ENCODE measurements at regions not wholly inside any gene's neighbourhood (a gene's known extent, or its start where the extent isn't known, plus 50 kb on each side); places are given as distances from the start of the nearest gene placed in this dataset.
A peak's percentile ranks its signal among the peaks of the same experiment; 100 is the strongest.
"Not testable (repeated sequence)": the region's sequence is repeated elsewhere in the genome, so short reads cannot be mapped to it uniquely, and the experiment has no call there.

DNA sequence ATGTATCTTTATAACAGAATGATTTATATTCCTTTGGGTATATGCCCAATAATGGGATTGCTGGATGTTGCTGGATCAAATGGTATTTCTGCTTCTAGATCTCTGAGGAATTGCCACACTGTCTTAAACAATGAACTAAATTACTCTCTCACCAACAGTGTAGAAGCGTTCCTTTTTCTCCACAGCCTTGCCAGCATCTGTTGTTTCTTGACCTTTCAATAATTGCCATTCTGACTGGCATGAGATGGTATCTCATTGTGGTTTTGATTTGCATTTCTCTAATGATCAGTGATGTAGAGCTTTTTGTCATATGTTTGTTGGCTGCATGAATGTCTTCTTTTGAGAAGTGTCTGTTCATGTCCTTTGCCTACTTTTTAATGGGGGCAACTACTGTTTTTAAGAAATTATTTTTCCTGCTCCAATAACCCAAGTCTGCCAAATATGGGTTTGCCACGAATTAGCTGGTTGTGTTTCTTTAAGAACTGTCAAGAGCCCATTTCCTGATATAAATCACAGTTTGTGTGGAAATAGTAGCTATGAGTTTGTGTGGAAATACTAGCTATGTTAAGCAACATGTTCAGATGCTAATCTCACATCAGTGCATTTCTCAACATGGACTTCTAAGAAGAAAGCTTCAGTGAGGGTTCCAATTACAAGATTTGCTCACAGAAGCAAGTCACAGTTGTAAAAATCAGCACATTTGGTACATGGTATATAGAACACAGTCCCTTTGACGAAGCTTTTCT lies 259.4 kb downstream of the ANAPC1 start:
- H3K18ac ChIP-seq (ENCODE audit: low read depth in 1 of 2, low read length in 2 of 2), result peak overlapping the region in 1 of 2 experiments; percentile 79
- H3K9me3 ChIP-seq (ENCODE audit: control insufficient read depth, low read length), result peaks cover 16% of the 10 kb centered on the region
- H3K4me2 ChIP-seq (ENCODE audit: low read length, poor library complexity, severe bottlenecking), result no peak overlapping the region
- no peaks in the 10 kb centered on the region for H3K4me1 ChIP-seq (ENCODE audit: control insufficient read depth, insufficient read depth, low read depth, low read length)
- 25% methylated on average over 2 of the region's 3 CpGs for WGBS
- H2BK12ac ChIP-seq (ENCODE audit: low read length in 2 of 2), result peak overlapping the region in 1 of 2 experiments; percentile 15
- H3K4ac ChIP-seq (ENCODE audit: low read depth in 1 of 2, low read length in 2 of 2), result no peak overlapping the region
- no peak overlapping the region for H4K8ac ChIP-seq (ENCODE audit: low read length)
- H4K91ac ChIP-seq (ENCODE audit: low read length), result no peak overlapping the region
- no peak overlapping the region for H3K27ac ChIP-seq (ENCODE audit: low read length, poor library complexity, severe bottlenecking)
- peak; percentile 97 for DNase-seq
- H3K79me1 ChIP-seq (replicated peaks; ENCODE audit: low read length, poor library complexity, severe bottlenecking), result no peaks in the 10 kb centered on the region
- H3K23ac ChIP-seq (ENCODE audit: low read length in 2 of 2), result no peak overlapping the region
- no peak overlapping the region for H2AFZ ChIP-seq (ENCODE audit: low read depth, low read length)
- H2AK5ac ChIP-seq (ENCODE audit: low read length, severe bottlenecking), result no peak overlapping the region
- H3K14ac ChIP-seq (ENCODE audit: low read length in 2 of 2), result no peak overlapping the region
- no peak overlapping the region for H2BK15ac ChIP-seq (ENCODE audit: low read depth, poor library complexity, severe bottlenecking)
- H2BK5ac ChIP-seq (ENCODE audit: low read depth, low read length, poor library complexity, severe bottlenecking), result no peak overlapping the region
- H2BK120ac ChIP-seq (ENCODE audit: low read depth, low read length), result no peak overlapping the region
- no peaks in the 10 kb centered on the region for H3K27me3 ChIP-seq (ENCODE audit: control insufficient read depth in 1 of 2, insufficient read depth in 1 of 2, low read length in 2 of 2)
- H3K36me3 ChIP-seq (ENCODE audit: control insufficient read depth in 1 of 2, insufficient read depth in 2 of 2, low read depth in 1 of 2, low read length in 2 of 2), result no peaks in the 10 kb centered on the region
- no peak overlapping the region for H3K9ac ChIP-seq (ENCODE audit: low read length)
- H3K4me3 ChIP-seq (ENCODE audit: insufficient read depth in 1 of 2, low read depth in 1 of 2, low read length in 2 of 2), result no peak overlapping the region

DNA sequence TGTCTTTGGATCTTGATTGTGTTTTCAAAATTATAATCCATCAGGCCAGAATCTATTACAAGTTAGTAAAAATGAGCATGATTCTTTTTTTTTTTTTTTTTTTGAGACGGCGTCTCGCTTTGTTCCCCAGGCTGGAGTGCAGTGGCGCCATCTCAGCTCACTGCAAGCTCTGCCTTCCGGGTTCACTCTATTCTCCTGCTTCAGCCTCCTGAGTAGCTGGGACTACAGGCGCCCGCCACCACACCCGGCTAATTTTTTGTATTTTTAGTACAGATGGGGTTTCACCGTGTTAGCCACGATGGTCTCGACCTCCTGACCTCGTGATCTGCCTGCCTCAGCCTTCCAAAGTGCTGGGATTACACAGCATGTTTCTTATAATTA lies 258.8 kb downstream of the ANAPC1 start:
- not testable (repeated sequence) for H3K4me2 ChIP-seq (ENCODE audit: low read length, poor library complexity, severe bottlenecking); H3K4me3 ChIP-seq (ENCODE audit: insufficient read depth in 1 of 2, low read depth in 1 of 2, low read length in 2 of 2); H2AFZ ChIP-seq (ENCODE audit: low read depth, low read length); H3K4me1 ChIP-seq (ENCODE audit: control insufficient read depth, insufficient read depth, low read depth, low read length); H4K8ac ChIP-seq (ENCODE audit: low read length); H3K36me3 ChIP-seq (ENCODE audit: control insufficient read depth in 1 of 2, insufficient read depth in 2 of 2, low read depth in 1 of 2, low read length in 2 of 2); H3K14ac ChIP-seq (ENCODE audit: low read length in 2 of 2); DNase-seq; H2AK5ac ChIP-seq (ENCODE audit: low read length, severe bottlenecking); H2BK5ac ChIP-seq (ENCODE audit: low read depth, low read length, poor library complexity, severe bottlenecking); H3K27me3 ChIP-seq (ENCODE audit: control insufficient read depth in 1 of 2, insufficient read depth in 1 of 2, low read length in 2 of 2); H2BK15ac ChIP-seq (ENCODE audit: low read depth, poor library complexity, severe bottlenecking); H3K27ac ChIP-seq (ENCODE audit: low read length, poor library complexity, severe bottlenecking); H4K91ac ChIP-seq (ENCODE audit: low read length); H3K79me1 ChIP-seq (replicated peaks; ENCODE audit: low read length, poor library complexity, severe bottlenecking); H3K23ac ChIP-seq (ENCODE audit: low read length in 2 of 2)
- 79% methylated on average over 9 of the region's 12 CpGs for WGBS
- Histone ChIP-seq H2BK12ac (ENCODE audit: low read length in 2 of 2) (peak overlapping the region in 1 of 2 experiments; percentile 11), H3K18ac (ENCODE audit: low read depth in 1 of 2, low read length in 2 of 2) (peak overlapping the region; percentile 21 to 77), H3K4ac (ENCODE audit: low read depth in 1 of 2, low read length in 2 of 2) (peak overlapping the region in 1 of 2 experiments; percentile 6), H3K9ac (ENCODE audit: low read length) (peak overlapping the region; percentile 18), H3K9me3 (ENCODE audit: control insufficient read depth, low read length) (peaks cover 21% of the 10 kb centered on the region), H2BK120ac (ENCODE audit: low read depth, low read length) (peak overlapping the region; percentile 52)

DNA sequence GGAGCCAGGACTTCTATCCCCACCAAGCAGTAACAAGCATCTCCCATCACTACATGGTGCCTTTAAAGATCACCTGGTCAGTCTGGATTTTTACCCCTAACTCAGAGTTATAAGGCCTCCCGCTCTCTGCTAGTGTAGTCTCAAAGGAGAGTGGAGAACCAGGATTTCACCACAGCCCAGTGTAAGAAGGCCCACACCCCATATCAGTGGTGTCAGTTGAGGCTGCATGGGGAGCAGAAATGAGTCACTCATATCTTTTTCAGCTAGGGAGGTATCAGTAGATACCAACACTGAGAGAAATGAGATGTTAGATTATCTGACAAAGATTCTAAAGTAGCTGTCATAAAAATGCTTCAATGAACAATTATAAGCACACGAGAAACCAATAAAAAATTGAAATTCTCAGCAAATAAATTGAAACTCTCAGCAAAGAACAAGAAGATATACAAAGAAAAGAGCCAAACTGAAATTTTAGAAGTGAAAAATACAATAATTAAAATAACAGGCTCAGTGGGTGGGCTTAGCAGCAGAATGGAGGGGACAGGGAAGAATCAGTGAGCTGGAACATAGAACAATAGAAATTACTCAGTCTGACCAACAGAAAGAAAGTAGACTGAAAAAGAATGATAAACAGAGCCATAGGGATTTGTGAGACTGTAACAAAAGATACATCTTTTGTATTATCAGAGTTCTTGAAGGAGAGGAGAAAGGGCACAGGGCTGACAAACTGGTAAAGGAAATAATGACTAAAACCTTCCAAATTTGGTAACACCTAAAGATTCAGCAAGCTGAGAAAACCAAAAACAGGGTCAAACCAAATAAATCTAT lies 257.7 kb downstream of the ANAPC1 start:
- Histone ChIP-seq H2AFZ (ENCODE audit: low read depth, low read length) (no peak overlapping the region), H2BK5ac (ENCODE audit: low read depth, low read length, poor library complexity, severe bottlenecking) (no peak overlapping the region), H2BK15ac (ENCODE audit: low read depth, poor library complexity, severe bottlenecking) (no peak overlapping the region), H3K27me3 (ENCODE audit: control insufficient read depth in 1 of 2, insufficient read depth in 1 of 2, low read length in 2 of 2) (no peaks in the 10 kb centered on the region), H3K14ac (ENCODE audit: low read length in 2 of 2) (peak overlapping the region in 1 of 2 experiments; percentile 57), H3K36me3 (ENCODE audit: control insufficient read depth in 1 of 2, insufficient read depth in 2 of 2, low read depth in 1 of 2, low read length in 2 of 2) (no peaks in the 10 kb centered on the region), H2BK120ac (ENCODE audit: low read depth, low read length) (peak overlapping the region; percentile 12), H3K9me3 (ENCODE audit: control insufficient read depth, low read length) (peaks cover 21% of the 10 kb centered on the region), H3K79me1 (replicated peaks; ENCODE audit: low read length, poor library complexity, severe bottlenecking) (no peaks in the 10 kb centered on the region), H2BK12ac (ENCODE audit: low read length in 2 of 2) (peak overlapping the region; percentile 49 to 87), H4K91ac (ENCODE audit: low read length) (peak overlapping the region; percentile 81), H3K4me3 (ENCODE audit: insufficient read depth in 1 of 2, low read depth in 1 of 2, low read length in 2 of 2) (no peak overlapping the region), H3K9ac (ENCODE audit: low read length) (no peak overlapping the region), H3K4me2 (ENCODE audit: low read length, poor library complexity, severe bottlenecking) (no peak overlapping the region), H2AK5ac (ENCODE audit: low read length, severe bottlenecking) (no peak overlapping the region), H3K23ac (ENCODE audit: low read length in 2 of 2) (no peak overlapping the region), H3K18ac (ENCODE audit: low read depth in 1 of 2, low read length in 2 of 2) (peak overlapping the region; percentile 56 to 91), H3K27ac (ENCODE audit: low read length, poor library complexity, severe bottlenecking) (no peak overlapping the region), H3K4me1 (ENCODE audit: control insufficient read depth, insufficient read depth, low read depth, low read length) (no peaks in the 10 kb centered on the region), H4K8ac (ENCODE audit: low read length) (peak overlapping the region; percentile 59), H3K4ac (ENCODE audit: low read depth in 1 of 2, low read length in 2 of 2) (peak overlapping the region; percentile 62 to 81)
- 80% methylated on average over 1 of the region's 2 CpGs for WGBS
- DNase-seq, result peak; percentile 33

DNA sequence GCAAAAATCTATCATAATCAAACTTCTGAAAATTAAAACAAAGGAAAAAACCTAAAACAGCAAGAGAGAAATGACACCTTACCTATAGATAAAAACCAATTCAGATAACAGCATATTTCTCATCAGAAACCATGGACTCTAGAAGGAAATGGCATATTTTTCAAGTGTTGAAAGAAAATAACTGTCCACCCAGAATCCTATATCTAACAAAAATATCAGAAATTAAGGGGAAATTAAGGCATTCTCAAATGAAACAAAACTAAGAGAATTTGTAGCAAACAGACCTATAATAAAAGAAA lies 257.2 kb downstream of the ANAPC1 start:
- Histone ChIP-seq H3K14ac (ENCODE audit: low read length in 2 of 2) (no peak overlapping the region), H3K27me3 (ENCODE audit: control insufficient read depth in 1 of 2, insufficient read depth in 1 of 2, low read length in 2 of 2) (no peaks in the 10 kb centered on the region), H2BK5ac (ENCODE audit: low read depth, low read length, poor library complexity, severe bottlenecking) (no peak overlapping the region), H2AFZ (ENCODE audit: low read depth, low read length) (no peak overlapping the region), H3K9me3 (ENCODE audit: control insufficient read depth, low read length) (peaks cover 21% of the 10 kb centered on the region), H2AK5ac (ENCODE audit: low read length, severe bottlenecking) (no peak overlapping the region), H3K79me1 (replicated peaks; ENCODE audit: low read length, poor library complexity, severe bottlenecking) (no peaks in the 10 kb centered on the region), H3K4me2 (ENCODE audit: low read length, poor library complexity, severe bottlenecking) (no peak overlapping the region), H4K8ac (ENCODE audit: low read length) (no peak overlapping the region), H2BK15ac (ENCODE audit: low read depth, poor library complexity, severe bottlenecking) (no peak overlapping the region), H2BK120ac (ENCODE audit: low read depth, low read length) (no peak overlapping the region), H3K36me3 (ENCODE audit: control insufficient read depth in 1 of 2, insufficient read depth in 2 of 2, low read depth in 1 of 2, low read length in 2 of 2) (no peaks in the 10 kb centered on the region), H2BK12ac (ENCODE audit: low read length in 2 of 2) (no peak overlapping the region), H3K18ac (ENCODE audit: low read depth in 1 of 2, low read length in 2 of 2) (no peak overlapping the region), H3K4me1 (ENCODE audit: control insufficient read depth, insufficient read depth, low read depth, low read length) (no peaks in the 10 kb centered on the region), H4K91ac (ENCODE audit: low read length) (no peak overlapping the region), H3K27ac (ENCODE audit: low read length, poor library complexity, severe bottlenecking) (no peak overlapping the region), H3K4ac (ENCODE audit: low read depth in 1 of 2, low read length in 2 of 2) (no peak overlapping the region), H3K23ac (ENCODE audit: low read length in 2 of 2) (no peak overlapping the region), H3K9ac (ENCODE audit: low read length) (no peak overlapping the region), H3K4me3 (ENCODE audit: insufficient read depth in 1 of 2, low read depth in 1 of 2, low read length in 2 of 2) (no peak overlapping the region)
- no peak for DNase-seq

Measured in mesenchymal stem cell (in vitro differentiated cells and primary cell).